ENCODE measurements at regions not wholly inside any gene's neighbourhood (a gene's known extent, or its start where the extent isn't known, plus 50 kb on each side); places are given as distances from the start of the nearest gene placed in this dataset.

- DNase-seq, result no peak
These were observed 147.4 kb upstream of the MLN start for GRCh38 chr6:33950891-33951889.

DNA sequence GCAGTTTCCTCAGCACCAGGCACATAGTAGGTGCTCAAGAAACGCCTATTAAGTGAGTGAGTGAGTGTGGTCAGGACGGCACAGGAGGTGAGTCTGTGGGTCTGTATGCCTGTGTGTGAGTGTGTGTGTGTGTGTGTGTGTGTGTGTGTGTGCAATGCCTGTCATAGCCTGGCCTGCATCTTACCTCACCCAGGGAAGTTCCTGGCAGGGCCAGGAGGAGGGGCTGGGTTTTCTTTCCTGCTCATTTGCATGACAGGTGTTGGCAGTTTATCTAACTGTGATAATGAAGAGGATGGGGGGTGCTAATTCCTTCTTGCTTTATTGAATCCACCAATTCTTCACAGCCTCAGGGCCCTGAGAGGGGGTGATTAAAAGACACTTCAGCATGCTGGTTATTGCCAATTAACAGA lies 146.7 kb upstream of the MLN start:
- DNase-seq, result no peak

- DNase-seq, result no peak
These were observed 146.2 kb upstream of the MLN start for GRCh38 chr6:33949877-33950435.

DNA sequence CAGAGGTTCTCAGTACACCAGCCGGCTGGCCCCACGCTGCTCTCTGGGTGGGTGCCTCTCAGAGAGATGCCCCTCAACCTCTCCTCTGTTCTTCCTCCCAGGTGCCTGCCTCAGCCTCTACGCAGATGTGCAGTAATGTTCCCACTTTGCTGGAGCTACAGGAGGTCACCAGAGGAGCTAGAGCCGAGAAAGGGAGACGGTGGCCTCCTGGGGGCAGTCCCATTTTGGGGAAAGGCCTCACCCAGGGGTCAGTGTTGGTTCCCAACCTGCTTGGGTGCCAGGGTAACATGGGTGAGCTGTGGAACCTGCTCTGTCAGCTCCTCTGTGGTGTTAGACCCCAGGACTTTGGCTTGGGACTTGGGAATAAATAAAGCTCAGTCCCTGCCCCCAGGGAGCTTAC lies 145.3 kb upstream of the MLN start:
- DNase-seq, result no peak

DNA sequence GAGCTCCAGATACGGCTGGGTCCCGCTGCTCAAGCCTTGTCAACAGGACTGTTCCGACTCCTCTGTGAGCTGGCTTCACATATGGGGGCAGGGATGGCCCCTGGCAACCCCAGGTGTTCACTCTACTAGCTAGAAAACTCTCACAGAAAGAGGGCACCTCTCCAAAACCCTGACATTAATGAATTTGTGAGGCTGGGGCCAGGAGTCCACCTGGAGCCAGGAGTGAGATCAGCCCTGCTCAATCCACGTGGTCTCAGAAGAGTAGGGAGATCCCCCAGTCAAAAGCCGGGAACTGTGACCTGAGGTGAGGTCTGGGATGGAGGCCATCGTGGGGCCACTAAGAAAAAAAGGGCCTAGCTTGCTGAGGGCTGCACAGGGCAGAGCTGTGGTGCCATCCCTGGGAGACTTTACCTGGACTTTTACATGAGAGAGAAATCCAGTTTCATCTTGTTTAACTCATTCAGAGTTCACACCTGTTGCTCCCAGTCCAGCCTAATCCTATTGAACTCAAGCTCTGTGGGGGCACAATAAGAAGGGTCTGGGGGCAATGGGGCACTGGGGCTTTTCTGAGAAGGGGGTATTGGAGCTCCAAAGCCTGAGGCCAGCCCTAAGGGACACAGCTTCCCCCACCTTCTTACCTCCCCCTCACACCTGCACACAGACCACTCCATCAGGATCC lies 144.3 kb upstream of the MLN start:
- no peak for DNase-seq

GRCh38 chr6:33947047-33947446 lies 143.2 kb upstream of the MLN start:
- DNase-seq, result no peak

- DNase-seq, result no peak
These were observed 142.1 kb upstream of the MLN start for GRCh38 chr6:33945931-33946330.

DNA sequence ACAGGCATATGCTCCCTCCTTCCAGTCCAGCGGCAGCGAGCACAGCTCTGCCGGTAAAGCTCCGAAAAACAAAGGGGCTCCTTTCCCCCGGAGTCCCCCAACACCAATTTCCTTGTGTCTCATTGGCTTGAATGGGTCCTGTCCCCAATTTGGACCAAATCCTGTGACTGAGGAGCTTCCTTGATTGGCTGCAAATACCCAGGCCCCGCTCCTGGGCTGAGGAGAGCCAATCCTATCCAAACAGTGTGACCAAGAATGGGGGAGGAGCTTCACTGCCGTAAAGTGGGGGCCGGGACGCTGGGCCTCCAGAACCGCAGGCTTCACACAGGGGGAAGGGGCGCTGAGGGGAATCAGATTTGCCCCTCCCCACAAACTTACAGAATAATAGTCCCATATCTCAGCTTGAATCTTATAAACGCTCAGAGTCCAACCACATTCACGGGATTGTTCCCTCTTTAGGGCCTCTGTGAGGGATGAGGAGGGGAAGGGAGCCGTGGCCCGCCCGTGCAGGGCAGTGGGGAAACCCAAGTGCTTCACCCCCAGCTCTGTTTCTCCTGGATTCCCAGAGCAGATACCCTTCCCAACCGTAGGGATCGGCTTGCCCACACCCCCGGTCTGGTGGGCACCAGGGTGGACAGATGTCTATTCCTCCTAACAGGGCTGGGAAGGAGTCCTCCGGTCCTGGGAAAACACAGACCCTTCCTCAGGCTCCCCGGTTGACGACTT lies 141.0 kb upstream of the MLN start:
- no peak for DNase-seq

GRCh38 chr6:33936886-33937285 lies 133.1 kb upstream of the MLN start:
- no peak for DNase-seq

DNA sequence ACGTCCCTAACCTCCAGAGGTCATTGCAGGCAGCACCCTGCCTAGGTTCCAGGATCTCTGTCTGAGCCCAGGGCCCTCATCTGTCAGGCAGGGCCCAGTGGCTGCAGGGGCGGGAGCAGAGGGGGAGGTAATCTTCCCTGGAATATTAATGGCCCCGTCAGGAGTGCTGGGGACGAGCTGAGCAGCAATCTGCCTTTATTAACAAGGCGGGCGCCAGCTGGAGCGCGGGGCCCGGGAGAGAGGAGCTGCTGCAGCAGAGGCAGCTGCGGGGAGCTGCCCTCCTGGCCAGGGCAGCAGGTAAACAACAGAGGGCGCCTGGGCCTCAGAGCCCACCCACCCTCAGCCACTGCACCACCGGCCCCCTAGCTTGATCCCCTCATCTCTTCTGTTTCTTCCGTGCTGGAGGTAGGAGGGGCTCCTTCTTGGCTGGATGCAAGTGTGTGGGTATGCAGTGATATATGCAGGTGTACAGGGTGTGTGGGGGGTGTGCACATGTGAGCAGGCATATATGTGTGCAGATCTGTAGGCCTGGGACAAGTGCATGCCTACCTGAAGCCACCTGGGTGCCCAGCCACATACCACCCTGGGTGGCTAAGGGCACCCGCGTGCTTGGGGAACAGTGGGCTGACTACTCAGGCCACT lies 131.8 kb upstream of the MLN start:
- DNase-seq, result no peak

DNA sequence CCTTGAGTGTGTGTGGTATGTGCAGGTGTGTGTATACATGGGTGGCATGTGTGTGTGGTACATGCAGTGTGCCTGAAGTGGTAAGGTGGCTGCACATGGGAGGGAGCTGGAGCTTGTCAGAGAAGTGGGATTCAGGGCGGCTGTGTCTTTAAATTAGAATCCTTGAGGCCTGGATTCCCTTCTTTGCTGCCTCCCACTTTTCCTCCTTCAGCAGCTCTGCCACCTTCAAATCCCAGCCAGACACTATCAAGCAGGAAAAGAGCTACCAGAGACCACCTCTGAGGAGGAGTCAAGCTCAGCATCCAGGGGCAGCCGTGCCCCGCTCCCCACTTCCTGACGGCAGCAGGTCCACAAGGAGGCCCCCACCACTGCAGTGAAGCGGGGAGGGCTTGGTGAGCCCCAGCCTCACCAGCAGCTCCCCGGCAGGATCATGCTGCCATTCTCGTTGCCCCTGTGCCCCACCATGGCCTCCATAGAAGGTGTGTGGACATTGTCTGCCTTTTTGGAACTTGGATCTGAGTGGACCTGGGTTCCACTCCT lies 131.0 kb upstream of the MLN start:
- no peak for DNase-seq

- DNase-seq, result no peak
These were observed 129.3 kb upstream of the MLN start for GRCh38 chr6:33933101-33933500.

DNA sequence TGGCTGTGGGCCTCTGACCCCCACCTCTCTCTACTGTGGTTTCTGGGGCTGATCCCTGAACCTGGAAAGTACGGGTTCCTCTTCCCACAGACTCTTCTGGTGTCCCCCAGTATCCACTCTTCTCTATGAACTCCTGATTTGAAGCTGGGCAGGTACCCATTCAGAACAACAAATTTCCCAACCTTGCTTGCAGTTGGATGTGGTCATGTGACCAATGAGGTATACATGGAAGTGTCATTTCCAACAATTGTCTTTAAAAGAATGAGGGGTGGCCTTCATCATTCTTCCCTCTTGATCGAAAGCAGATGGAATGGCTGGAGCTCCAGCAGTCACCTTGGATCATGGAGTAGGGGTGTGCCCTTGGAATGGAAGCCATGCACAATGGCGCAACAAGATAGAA lies 128.0 kb upstream of the MLN start:
- no peak for DNase-seq

- no peak for DNase-seq
These were observed 125.9 kb upstream of the MLN start for GRCh38 chr6:33929575-33930288.

- DNase-seq, result no peak
These were observed 123.8 kb upstream of the MLN start for GRCh38 chr6:33927616-33928015.

DNA sequence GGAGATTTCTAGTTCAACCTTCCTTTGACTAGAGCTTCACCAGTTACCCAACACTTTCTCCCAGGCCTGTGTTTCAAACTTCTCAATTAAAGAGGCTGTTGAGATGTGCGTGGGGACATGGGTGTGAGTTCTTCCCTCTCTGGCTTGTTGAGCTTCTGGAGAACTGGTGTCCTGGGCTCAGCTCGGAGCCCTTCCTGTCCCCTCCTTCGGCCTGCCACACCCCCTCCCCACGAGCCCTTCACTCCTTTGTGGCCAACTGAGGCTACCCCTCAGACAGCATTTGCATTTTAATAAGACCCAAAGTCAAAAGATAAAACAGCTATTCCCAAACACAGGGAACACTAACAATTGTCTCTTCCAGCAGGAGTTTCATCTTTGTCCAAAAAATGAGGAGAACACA lies 123.3 kb upstream of the MLN start:
- no peak for DNase-seq

DNA sequence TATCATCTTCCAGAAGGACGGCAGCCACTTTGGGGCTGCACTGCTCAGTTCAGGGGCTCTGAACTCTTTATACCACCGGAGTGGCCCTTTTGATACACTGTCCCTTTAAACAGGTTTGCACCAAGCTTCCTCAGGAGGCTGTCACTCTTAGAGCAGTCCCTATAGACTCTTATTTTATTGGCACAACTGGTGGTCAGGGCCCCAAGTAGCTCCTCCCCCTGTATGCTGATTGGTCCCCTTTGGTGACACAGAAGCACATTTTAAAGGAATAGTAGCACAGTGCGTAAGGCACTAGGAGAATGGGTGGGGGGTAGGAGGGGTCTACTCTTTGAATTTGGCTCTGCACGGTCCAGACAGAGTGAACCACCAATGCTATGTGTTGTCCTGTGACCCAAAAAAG lies 122.6 kb upstream of the MLN start:
- no peak for DNase-seq

DNA sequence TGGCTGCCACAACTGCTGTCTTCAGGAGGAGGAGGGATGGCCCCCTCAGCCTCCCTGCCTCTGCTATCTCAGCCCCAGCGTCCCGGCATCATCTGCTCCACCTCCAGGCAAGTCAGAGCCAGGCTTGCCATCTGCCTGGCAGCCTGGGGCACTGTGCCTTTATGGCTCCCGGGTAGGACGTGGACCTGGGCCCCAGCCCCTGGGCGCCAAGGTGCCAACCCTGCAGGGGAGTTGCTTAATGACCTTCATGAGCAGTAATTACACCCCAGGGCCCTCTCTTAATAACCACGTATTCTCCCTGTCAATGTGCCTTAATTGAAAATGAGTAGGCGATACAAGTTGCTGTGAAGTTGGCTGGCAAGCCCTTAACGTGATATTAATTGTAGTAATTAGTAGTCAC lies 122.1 kb upstream of the MLN start:
- no peak for DNase-seq

- no peak for DNase-seq
These were observed 121.4 kb upstream of the MLN start for GRCh38 chr6:33925210-33925609.

- DNase-seq, result no peak
These were observed 120.9 kb upstream of the MLN start for GRCh38 chr6:33924681-33925080.

GRCh38 chr6:33923857-33924514 lies 120.2 kb upstream of the MLN start:
- DNase-seq, result peak; percentile 6

All from CD4-positive, alpha-beta T cell treated with Interleukin-10 for 1 hour (primary cell).